Body of pancreas (tissue), 4 donors: ENCODE measurements at regions not wholly inside any gene's neighbourhood (a gene's known extent, or its start where the extent isn't known, plus 50 kb on each side); places are given as distances from the start of the nearest gene placed in this dataset.

Source experiments
- POLR2A ChIP-seq, 3 donors: fragments of 450-650 bp; IDR thresholded peaks; one replicate each; pipeline ENCODE4 v1.6.1; 2016; ENCODE audit warnings: antibody characterized with exemption in 3 of 3, mild to moderate bottlenecking in 2 of 3
- TF ChIP-seq, protein P1 (sequence below), 7 experiments: fragments of 450-650 bp in 4 of 7; fragments of 200-600 bp in 3 of 7; sonication (generic) in 3 of 7; IDR thresholded peaks; one replicate each; pipeline ENCODE4 v1.5.1; 2016 to 2019; ENCODE audit warnings: antibody characterized with exemption in 7 of 7

DNA sequence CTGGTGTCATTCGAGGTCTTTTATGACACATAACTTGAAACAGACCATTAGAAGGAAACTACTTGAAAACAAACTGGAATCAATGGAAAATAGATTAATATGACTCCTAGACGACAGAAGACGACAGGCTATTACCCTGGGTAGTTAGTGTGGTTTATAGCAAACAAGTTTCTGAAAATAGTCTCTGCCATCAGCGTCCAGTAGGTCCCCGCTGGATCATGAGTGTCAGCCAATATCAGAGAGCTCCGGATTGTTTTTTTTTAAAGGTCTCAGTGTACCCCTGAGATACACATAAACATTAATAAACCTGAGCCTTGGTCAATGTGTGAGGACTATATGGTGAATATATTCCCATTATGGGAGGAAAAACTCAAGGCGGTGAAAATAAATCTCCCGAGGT, 115.0 kb upstream of the THUMPD2 start:
- TF ChIP-seq, protein P1, sequence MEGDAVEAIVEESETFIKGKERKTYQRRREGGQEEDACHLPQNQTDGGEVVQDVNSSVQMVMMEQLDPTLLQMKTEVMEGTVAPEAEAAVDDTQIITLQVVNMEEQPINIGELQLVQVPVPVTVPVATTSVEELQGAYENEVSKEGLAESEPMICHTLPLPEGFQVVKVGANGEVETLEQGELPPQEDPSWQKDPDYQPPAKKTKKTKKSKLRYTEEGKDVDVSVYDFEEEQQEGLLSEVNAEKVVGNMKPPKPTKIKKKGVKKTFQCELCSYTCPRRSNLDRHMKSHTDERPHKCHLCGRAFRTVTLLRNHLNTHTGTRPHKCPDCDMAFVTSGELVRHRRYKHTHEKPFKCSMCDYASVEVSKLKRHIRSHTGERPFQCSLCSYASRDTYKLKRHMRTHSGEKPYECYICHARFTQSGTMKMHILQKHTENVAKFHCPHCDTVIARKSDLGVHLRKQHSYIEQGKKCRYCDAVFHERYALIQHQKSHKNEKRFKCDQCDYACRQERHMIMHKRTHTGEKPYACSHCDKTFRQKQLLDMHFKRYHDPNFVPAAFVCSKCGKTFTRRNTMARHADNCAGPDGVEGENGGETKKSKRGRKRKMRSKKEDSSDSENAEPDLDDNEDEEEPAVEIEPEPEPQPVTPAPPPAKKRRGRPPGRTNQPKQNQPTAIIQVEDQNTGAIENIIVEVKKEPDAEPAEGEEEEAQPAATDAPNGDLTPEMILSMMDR (IDR thresholded peaks at IDR 0.05): no peak
- no peak for TF ChIP-seq POLR2A (IDR thresholded peaks at IDR 0.05)
